ENCODE measurements at regions not wholly inside any gene's neighbourhood (a gene's known extent, or its start where the extent isn't known, plus 50 kb on each side); places are given as distances from the start of the nearest gene placed in this dataset.
"Not testable (repeated sequence)": the region's sequence is repeated elsewhere in the genome, so short reads cannot be mapped to it uniquely, and the experiment has no call there.

DNA sequence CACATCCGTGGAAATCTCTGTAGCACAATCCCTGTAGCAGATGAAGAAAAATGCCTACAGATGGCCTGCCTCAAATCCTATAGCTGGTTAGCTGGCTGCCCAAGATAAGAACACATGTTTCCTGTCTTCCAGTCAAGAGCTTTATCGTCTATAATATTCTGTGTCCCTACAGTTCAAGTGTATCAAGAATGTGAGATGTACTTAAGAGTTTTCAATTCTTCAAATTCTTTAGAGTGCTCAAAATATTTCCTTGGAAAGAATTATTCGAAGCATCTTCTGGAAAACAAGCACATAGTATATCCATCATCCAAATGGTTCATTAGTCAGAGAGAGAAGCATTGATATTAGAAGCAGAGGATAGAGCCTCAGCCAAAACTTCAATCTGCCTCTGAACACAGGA lies 239.8 kb downstream of the COG6 start:
- no peak for DNase-seq

DNA sequence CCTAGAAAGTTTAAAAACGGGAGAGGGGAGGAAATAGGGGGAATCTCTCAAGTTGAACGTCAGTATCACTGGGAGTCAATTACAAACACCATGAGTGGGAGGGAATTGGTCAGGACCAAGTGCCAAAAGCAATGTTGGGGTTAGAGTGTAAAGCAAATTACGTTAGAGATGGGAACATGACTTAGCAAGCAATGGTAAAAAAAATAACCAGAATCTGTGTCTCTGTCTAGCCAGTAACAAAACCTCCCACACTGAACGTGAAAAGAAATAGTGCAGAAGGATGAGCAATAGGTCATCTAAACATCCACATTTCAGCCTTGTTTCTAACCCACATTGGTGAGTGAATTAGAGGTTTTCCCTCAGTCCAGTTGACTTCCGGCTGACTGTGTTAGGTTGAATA lies 242.2 kb downstream of the COG6 start:
- no peak for DNase-seq

DNA sequence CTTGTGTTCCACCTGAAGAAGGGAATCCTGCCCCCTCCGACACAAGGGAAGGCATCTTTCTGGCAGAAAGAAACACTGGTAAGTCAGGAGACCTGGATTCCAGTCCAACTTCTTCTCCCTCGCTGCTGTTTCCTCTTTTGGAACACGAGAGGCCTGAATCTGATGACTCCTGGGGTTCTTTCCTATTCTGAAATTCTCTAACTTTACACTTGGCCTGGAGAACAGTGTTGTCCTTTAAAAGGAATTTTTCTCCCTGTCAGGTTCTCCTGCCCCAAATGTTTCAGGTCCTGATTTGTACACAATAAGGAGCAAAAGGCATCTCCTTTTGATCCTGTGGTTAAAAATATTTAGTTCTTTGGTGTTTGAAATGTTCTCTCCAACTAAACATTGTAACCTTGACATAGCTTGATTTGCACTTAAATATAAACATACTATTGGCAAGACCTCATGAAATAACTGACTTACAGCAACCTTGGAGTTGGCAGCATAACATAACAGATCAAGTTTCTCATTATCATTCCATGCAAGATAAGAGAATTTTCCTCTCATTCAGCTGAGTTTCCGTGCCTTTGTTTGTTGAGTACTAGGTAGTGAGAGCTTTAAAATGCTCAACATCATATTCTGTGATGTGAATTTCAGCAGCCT lies 244.8 kb downstream of the COG6 start:
- no peak for DNase-seq

DNA sequence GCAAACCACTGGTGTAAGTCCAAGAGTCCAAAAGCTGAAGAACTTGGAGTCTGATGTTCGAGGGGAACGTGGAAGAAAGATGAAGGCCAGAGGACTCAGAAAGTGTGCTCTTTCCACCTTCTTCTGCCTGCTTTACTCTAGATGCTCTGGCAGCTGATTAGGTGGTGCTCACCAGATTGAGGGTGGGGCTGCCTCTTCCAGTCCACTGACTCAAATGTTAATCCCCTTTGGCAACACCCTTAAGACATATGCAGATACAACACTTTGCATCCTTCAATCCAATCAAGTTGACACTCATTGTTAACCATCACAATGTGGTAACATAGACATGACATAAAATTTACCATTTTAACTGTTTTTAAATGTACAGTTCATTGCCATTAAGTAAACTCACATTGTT lies 249.5 kb downstream of the COG6 start:
- DNase-seq, result no peak

DNA sequence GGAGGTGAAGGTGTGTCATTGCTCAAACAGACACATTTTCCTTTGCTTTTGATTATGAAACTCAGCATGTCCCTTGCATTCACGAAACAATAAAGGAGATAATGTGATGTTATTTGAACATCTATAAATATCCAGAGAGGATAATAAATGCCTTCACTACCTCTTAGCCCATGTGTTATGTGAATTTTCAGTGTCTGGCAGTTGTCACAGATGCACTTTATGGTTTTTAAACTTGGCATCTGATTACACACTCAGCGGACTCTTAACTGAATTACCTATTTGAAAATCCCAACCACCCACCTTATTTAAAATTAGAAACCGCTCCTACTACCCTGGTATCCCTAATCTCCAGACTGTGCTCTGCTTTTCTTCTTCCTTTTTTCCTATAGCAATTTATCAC lies 254.2 kb downstream of the COG6 start:
- no peak for DNase-seq

DNA sequence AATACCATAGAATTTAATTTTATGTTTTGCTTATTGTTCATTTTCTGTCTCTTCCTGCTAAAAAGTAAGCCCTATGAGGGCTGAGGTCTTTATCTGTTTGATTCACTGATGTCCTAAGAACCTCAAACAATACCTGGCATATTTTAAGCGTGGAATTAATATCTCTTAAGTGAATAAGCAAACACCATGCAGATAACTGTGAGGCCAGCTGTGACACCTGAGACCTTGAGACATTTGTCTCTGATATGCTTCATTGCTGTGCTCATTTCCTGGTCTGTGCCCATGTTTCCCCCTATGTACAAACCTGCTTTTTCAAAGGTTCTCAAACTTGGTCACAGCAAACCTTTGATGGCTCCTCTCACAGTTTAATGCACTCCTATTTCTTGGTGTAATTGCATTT lies 254.6 kb downstream of the COG6 start:
- peak; percentile 78 for DNase-seq

DNA sequence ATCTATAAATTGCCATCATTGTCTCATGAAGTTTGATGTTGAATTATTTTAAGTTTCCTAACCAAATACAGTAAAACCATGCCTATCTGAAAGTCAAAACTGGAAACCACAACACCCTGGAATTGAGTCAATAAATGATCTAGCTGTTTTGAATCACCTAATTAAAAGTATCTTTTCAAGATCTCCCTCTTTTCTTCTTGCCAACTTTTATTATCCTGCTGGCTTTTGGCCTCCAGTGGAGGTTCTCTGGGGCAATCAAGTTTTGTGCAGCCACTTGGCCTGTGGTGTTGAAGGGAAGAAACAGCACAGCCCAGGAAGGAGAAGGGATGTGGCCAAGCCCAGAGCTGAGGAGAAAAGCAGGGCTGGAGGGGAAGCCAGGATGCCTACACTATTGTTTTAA lies 255.4 kb downstream of the COG6 start:
- no peak for DNase-seq

DNA sequence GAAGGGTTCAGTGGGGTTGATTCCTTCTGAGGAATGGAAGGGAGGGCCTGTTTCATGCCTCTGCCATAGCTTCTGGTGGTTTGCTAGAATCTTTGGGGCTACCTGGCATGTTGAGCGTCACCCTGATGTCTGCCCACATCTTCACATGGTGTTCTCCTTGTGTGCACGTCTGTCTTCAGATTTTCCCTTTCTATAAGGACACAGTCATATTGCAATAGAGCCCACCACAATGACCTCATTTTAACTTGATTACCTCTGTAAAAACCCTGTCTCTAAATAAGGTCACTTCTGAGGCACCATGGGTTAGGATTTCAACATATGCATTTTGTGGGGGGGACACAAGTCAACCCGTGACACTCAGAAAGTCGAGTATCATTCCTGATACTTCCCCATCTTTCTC lies 257.9 kb downstream of the COG6 start:
- DNase-seq, result no peak

DNA sequence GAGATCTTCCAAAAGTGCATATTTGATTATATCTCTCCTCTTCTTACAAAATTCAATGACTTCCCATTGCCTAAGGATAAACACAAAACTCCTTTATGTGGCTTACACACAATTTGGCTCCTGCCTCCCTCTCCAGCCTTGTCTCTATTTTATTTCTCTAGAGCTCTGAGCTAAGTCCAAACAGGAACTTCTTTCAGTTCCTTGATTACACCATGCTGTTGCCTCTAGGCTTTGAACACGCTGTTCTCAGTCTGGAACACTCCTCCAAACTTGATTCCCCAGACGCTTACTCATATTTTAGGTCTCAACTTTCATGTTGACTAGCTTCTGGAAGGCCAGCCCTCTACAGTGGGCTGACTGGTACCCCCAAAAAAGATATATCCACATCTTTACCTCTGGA lies 258.5 kb downstream of the COG6 start:
- no peak for DNase-seq

DNA sequence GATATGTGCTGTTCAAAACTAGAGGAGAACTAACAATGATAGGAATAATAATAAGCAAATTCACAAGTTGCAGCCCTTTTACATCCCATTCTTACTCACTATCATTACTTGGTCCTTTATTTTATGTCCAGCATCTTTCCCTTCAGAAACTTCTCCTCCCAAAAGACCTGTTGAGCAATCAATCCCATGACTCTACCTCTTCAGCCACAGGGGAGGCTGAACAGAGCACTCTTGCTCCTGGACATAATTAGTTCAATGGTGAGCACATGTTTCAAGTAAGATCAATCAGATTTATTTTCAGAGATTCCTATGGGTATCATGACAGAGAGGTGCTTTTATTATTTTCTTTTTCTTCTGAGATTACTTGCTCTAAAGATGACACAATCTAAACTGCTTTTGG lies 260.0 kb downstream of the COG6 start:
- no peak for DNase-seq

DNA sequence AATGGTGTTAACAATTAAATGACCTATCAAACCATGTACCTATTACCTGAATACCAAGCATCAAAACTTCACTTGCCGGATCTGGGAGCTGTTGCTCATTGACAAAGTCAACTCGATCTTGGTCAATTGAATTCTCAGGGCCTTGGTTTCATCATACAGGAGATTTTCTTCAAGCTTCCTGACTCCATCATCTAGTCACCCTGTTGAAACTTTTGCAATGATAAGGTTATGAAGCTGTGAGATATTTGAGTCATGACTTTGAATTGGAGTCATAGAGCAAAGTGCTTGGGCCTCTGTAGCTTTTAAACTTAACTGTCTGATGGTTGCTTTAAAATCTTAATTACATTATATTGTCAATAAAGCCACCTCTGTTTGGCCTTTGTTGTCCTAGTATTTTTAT lies 260.9 kb downstream of the COG6 start:
- DNase-seq, result no peak

DNA sequence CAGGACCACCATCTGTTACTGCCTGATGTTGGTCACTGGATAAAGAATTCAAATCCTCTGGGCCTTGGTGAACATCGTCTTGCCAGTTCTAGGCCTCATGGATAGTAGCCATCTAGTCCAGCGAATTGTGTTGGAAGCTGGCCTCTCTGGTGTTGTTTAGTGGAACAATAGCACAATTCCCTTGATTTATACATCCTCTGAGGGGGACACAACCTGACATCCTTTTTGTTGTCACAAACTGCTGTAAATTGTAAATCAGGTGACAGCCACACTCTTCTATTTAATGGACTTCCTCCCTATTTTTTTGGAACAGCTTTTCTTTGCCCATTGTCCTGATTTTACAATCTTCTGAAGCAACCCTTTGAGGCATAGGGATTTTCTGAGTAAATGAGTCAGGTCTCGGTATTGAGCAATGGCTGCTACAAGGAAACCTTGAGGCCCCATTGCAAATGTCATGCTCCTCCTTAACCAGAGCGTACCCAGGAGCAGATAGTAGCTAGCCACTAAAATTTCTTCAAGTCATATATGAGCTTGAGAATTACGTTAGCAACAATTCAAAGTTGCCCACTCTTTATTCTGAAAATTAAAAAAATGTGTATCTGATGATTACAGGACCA lies 263.3 kb downstream of the COG6 start:
- DNase-seq, result no peak

DNA sequence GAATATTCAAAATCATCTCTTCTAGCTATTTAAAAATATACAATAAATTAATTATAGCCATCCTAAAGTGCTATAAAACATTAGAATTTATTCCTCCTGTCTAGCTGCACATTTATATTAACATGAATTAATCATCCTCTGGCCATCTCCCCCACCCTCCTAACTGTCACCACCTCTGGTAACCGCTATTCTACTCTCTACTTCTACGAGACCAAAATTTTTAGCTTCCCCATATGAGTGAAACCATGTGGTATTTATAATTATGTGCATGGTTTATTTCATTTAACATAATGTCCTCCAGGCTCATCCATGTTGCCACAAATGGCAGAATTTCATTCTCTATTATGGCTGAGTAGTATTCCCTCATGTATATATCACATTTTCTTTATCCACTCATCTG lies 265.2 kb downstream of the COG6 start:
- no peak for DNase-seq

DNA sequence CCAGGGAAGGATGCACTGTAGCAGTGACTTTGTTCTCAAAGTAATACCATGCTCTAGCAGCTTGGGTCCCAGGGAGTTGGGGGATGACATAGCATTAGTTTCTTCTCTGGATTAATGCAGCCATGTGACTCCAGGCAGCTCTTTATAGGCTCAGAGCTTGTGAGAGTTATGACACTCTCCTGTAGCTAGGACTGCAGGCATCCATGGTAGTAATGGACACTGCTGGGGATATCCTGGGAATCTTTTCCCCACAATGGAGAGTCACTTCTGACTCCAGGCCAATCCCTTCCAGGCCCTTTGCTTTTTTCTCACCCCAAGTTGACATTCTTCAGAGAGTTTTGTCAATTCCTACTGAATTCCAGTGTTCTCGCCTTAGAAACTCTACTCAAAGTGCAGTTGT lies 270.9 kb downstream of the COG6 start:
- DNase-seq, result no peak

DNA sequence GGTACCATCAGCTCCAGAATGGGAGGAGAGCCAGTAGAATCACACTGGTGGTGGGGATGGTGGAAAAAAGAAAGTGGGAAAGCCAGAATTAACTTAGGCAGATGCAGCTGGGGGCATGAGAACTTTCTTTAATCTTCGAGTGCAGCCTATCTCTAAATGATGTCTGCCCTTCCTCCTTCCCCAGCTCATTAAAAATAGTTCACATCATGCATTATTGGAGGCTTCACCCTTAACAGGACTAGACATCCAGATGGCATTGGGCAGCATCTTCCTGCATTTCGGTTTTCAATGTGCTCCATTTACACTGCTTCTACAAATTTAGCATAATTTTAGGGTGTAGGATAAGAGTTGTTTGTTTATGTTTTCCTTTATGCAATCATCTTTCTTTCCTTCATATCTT lies 272.8 kb downstream of the COG6 start:
- no peak for DNase-seq

DNA sequence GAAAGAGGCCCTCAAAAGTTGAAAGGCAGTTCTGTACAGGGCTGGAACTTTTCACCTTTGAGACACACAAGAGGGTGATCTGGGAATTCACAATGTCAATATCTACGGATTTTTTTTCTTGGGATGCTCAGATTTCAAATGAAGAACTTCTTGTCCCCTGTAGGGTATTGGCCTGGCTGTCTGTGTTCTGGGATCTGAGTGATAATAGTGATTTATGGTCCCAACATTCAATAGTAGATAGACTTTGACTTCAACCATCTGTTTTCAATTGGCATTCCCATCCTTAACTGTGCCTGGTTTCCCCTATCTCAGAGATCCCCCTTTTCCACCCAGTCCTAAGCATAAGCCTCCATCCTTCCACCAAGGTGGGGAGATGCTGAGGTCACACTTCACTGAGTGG lies 274.1 kb downstream of the COG6 start:
- DNase-seq, result no peak

DNA sequence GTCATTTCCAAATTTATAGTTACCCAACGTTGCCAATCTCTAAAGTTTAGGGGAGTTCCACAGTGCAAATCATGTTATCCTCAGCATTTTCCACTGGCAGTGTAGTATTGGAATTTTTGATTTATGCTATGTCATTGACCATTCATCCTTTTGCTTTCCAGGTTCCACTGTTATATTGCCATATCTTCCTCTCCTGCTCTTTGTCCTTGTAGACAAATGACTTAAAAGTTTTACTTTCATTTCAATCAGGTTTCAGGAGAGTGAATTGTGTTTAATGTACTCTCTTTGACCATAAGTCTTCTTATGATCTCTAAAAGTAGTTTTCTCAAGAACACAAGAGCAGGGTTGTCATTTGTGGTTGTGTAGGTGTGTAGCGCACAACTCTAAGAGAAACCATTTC lies 274.6 kb downstream of the COG6 start:
- no peak for DNase-seq

DNA sequence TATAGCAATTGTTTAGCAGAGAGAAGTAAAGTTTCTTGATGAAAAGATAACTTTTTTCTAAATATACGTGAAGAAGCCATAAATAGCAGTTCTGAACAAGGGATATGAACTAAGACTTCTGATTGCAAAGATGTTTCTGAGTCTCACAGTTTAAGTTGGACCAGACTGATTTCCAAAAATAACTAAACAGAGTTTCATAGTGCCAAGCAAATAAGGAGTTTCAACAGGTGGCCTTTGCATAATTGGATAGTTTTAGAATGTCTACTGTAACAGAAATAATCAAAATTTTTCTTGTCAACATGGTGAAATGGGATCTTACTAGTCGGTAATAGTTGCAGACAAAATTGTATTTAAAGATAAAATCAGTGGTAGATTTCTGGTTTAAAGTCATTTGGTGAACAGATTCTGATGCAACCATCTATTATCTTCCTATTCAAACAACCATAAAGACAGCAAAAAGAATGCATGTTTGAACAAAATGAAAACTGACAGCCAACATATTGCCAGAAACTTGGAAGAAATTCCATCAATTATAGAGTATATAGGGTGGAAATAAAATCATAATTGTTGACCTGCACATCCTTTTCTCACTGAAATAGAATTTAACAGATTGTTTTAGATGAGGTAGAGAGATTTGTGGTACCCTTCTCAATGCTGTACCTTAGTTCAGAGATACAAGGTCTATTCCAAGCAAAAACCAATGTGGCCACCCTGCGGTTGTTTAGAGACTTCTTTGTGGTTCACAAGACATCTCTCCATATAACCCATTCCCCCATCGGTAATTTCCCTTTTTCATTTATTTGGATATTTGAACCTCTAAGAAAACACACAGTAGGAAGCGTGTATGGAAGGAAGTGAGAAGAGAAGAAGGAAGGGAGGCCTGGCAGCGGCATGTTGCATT lies 275.3 kb downstream of the COG6 start:
- no peak for DNase-seq

DNA sequence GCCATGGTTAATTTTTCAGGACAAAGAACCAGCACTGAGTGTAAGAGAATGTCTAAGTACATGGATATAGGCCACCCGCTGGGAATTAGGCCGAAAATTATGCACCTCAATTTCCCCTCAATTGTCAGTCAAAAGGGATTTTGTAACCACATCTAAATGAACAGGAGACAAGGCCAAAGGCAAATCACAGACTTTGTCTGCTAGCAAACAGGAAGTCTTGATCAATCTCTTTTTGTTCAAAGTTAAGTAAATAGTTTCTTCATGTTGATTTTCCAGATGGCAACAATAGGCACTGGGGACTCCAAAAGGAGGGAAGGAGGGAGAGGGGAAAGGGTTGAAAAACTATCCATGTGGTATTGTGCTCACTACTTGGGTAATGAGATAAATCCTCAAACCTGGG lies 276.0 kb downstream of the COG6 start:
- no peak for DNase-seq

DNA sequence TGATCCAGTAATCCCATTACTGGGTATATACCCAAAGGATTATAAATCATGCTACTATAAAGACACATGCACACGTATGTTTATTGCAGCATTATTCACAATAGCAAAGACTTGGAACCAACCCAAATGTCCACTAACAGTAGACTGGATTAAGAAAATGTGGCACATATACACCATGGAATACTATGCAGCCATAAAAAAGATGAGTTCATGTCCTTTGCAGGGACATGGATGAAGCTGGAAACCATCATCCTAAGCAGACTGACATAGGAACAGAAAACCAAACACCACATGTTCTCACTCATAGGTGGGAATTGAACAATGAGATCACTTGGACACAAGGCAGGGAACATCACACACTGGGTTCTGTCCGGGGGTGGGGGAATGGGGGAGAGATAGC lies 277.1 kb downstream of the COG6 start:
- not testable (repeated sequence) for DNase-seq

DNA sequence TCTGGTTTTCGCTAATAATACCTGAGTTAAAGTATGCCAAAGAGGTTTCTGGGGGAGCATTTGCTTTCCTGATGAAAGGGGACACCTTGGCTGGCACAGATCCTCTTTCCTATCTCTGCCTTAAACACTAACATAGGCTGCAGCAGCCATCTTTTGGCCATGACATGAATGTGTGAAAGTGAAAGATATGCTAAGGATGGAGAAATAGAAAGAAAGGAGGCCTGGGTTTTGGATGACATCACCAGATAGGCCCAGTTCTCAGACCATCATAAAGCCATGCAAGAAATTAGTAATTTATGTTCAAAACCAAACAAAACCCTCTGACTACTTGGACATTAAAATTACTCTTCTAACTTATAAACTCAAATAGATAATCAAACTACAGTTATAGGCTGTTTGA lies 279.7 kb downstream of the COG6 start:
- no peak for DNase-seq

DNA sequence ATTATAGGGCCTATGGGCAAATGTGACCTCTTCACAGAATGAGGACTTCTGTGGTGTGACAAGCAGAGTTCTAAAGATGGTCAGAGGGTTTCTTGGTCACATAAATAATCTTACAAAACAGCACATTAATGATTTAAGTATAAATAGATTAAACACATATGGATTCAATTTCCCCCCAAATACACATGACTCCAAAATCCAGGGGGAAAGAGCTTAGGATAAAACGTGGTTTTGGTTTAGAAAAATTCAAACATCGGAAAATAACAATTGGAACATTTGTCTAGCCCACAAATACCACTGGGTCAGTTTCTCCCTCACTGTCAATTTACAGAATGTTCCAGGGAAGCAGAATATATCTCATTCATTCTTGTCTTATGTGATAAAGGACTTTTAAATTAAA lies 283.1 kb downstream of the COG6 start:
- no peak for DNase-seq

DNA sequence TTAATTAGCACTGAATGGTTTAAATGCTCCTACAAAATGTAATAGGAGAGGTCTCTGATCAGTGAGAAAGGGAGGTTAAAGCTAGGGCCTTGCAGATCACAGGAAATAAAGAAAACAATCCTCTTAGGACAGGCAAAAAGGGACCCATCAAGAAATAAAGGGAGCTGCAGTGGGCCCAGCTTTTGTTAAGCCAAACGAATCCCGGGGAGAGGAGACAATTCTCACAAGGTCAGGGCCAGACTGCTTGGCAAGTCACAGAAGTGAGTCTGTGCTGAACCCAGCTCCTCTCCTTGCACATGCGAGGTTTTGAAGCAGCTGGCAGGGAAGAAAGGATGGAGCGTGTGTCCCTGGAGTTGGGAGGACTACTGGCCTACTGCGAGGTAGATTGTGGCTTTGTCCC lies 285.8 kb downstream of the COG6 start:
- DNase-seq, result no peak

DNA sequence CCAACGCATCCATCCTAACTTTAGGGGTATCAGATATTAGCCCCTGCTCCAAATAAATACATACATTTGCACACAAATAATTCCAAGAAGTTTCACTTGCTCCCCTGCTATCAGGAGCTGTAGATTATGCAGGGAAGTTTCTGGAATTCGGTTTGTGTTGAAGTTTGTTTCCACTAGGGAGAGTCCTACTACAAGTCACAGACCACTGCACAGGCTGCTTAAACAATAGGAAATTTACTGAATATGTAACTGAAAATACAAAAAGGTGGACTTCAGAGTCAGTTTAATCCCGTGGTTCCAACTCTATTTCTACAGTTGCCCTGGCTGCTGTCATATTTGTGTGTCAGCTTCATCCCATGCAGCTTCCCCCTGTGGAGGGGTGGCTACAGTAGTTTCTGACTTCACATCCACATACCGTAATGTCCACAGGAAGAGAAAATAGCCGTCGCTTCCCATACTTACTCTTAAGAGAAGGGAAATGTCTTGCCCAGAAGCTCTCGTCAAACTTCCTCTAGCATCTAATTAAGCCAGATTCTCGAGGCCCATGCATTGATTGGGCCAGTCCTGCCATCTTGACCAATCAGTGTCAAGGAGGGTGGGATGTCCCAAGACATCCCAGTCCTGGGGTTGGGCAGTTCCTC lies 286.6 kb downstream of the COG6 start:
- DNase-seq, result no peak
